GM20000 (cell line): ENCODE measurements at regions not wholly inside any gene's neighbourhood (a gene's known extent, or its start where the extent isn't known, plus 50 kb on each side); places are given as distances from the start of the nearest gene placed in this dataset.
A peak's percentile ranks its signal among the peaks of the same experiment; 100 is the strongest.

Source experiments
- DNase-seq: peaks from one replicate; pipeline ENCODE4 v3.0.0; 2012; ENCODE audit warnings: low spot score
- TF ChIP-seq, protein P1 (sequence below): IDR thresholded peaks from 2 replicates; pipeline ENCODE4 v1.5.1; 2012; ENCODE audit warnings: mild to moderate bottlenecking, control low read depth; ENCODE audit errors: extremely low read depth, missing control alignments

DNA sequence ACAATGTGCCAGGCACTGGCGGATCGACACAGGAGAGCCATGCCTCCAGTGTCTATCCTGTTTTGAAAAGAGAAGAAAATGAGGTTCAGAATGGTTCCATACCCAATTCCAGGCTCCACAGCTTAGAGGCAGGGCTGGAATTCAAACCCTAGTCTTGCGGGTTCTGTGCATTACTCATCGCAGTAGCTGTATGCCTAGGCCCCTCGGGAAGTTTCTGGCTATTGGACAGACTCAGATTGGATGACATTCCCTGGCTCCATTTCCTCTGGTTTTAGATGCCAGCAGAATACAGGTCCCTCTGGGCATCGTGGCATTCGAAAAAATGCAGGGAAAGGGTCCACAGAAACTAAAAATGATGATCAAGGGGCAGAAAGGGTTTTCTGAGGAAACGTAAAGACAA lies 184.7 kb downstream of the COPRS start:
- no peak for DNase-seq
- TF ChIP-seq, protein P1, sequence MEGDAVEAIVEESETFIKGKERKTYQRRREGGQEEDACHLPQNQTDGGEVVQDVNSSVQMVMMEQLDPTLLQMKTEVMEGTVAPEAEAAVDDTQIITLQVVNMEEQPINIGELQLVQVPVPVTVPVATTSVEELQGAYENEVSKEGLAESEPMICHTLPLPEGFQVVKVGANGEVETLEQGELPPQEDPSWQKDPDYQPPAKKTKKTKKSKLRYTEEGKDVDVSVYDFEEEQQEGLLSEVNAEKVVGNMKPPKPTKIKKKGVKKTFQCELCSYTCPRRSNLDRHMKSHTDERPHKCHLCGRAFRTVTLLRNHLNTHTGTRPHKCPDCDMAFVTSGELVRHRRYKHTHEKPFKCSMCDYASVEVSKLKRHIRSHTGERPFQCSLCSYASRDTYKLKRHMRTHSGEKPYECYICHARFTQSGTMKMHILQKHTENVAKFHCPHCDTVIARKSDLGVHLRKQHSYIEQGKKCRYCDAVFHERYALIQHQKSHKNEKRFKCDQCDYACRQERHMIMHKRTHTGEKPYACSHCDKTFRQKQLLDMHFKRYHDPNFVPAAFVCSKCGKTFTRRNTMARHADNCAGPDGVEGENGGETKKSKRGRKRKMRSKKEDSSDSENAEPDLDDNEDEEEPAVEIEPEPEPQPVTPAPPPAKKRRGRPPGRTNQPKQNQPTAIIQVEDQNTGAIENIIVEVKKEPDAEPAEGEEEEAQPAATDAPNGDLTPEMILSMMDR, result no peak

DNA sequence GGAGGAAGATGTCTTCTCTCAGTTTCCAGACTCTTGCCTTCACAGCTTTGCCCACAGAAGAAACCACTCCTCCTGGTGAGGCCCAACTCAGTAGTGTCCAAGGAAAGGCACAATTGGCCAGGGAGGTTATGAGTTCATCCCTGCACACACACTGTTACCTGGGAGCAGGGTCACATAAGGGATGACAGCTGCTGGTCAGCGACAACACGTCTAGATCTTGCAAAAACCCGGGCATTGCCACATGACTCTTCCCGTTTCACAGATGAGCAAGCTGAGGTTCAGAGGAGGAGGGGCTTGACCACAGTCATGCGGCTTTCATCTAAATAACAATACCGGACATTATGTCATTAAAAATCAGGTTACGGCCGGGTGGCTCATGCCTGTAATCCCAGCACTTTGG lies 186.0 kb downstream of the COPRS start:
- TF ChIP-seq, protein P1, result no peak

DNA sequence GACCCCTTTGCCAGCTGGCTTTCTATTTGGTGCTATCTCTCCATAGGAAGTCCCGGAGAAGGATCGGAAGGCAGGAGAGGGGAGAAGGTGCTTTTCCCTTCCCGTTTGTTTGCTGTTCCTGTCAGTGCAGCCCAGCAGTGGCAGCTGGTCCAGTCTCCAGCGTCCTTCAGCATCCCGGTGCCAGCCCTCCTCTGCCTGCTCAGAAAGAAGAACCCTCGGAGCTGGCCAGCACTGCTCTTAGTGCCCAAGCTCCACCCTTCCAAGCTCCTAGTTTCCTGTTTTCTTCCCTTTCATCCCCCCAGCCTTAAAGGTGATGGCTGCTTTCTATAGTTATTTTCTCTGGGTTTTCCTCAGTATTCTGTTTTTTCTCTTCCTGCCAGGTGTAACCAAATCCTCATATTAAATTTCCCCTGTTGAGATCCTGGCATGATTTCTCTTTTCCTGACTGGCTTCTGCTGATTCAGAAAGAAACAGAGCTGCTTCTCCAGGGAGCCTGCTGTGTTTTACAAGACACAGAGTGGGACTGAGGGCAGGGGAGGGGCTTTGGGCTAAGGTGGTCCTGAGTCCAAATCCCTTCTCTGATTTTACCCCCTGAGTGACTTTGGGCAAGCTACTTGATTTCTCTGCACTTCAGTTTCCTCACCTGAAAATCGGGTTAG lies 186.8 kb downstream of the COPRS start:
- TF ChIP-seq, protein P1, result no peak
- no peak for DNase-seq

More for the DNA sequence above, 186.0 kb downstream of the COPRS start:
- no peak for DNase-seq

DNA sequence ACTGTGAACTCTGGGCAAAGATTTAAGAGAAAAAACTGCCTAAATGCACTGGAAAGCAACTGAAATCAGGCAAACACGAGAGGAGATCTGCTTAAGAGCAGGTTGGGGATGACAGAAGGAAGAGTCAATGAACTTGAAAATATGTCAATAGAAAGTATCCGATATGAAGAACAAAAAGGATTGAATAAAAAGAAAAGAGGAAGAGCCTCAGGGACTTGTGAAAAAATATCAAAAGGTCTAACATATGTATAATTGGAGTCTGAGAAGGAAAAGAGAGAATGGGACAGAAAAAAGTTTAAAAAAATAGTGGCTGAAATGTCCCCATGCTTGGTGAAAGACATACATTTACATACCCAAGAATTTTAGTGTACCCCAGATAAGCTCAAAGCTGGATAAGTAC lies 195.5 kb downstream of the COPRS start:
- no peak for DNase-seq
- TF ChIP-seq, protein P1, result no peak

DNA sequence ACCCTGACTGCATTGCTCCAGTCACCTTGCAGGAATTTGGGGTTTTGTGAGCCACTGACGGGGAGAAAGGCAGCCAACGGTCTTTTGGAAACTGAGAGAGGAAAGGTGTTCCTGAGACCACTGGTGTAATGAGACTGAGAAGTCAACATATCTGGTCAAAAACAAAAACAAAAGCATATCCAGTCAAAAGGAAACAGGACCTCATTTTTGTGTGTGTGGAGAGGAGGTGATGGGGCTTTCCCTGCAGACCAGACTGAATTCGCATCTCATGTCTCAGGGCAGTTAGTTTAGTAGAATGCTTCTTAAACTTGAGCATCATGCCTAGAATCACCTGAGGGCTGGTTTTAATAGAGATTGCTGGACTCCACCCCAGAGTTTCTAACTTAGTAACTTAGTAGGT lies 198.4 kb downstream of the COPRS start:
- TF ChIP-seq, protein P1, result no peak
- DNase-seq, result peak; percentile 48

DNA sequence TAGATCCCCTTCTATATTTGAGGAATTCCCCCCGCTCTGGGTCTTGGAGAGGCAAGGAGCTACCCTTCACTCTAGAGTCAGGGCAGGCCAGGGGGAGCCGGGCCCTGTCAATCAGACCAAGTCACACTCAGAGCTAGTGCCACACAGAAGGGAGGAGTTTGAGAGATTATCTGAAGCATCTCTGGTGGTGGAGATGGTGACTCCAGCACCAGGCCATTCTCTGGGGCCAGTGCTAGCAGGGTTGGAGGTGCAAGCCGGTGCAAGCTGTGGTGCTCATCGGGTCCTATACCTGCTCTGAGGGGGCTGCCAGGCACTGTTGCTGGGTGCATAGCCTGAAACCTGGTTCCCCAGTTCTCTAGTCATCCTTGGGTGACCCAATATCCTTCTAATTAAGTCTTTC lies 201.2 kb downstream of the COPRS start:
- TF ChIP-seq, protein P1, result no peak
- no peak for DNase-seq

DNA sequence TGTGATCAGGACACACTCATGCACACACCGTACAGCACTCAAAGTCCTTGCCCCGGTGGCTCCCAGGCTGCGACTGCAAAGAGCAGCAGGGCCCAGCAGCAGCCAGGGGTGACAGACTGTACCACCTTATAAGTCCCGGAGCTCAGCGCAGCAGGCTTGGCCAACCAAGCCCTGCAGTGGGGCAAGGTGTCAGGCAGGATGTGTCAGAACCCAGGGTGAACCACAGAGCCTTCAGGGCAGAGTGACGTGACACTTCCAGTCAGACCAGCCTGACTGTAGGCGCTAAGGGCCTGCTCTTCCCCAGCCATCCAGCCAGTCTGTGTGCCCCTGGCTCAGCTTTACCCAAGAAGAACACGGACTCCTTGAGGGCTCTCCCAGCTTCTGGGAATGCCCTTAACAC lies 204.1 kb downstream of the COPRS start:
- DNase-seq, result no peak
- TF ChIP-seq, protein P1, result no peak
